ENCODE measurements at regions not wholly inside any gene's neighbourhood (a gene's known extent, or its start where the extent isn't known, plus 50 kb on each side); places are given as distances from the start of the nearest gene placed in this dataset.
"Not testable (repeated sequence)": the region's sequence is repeated elsewhere in the genome, so short reads cannot be mapped to it uniquely, and the experiment has no call there.

GRCh38 chr4:189870511-189871234 is 70.0 kb upstream of the FRG1 start:
- Histone ChIP-seq H3K27me3 (ENCODE audit: control insufficient read depth, insufficient read depth, low read length) (no peaks in the 10 kb centered on the region), H3K4me3 (ENCODE audit: low read depth, low read length) (no peak overlapping the region), H3K9ac (ENCODE audit: low read depth, low read length) (no peak overlapping the region), H3K4me1 (ENCODE audit: control insufficient read depth, insufficient read depth, low read length) (no peaks in the 10 kb centered on the region), H3K9me3 (ENCODE audit: control insufficient read depth, insufficient read depth, low read length) (no peaks in the 10 kb centered on the region), H3K36me3 (ENCODE audit: control insufficient read depth, insufficient read depth, low read length) (no peaks in the 10 kb centered on the region)

DNA sequence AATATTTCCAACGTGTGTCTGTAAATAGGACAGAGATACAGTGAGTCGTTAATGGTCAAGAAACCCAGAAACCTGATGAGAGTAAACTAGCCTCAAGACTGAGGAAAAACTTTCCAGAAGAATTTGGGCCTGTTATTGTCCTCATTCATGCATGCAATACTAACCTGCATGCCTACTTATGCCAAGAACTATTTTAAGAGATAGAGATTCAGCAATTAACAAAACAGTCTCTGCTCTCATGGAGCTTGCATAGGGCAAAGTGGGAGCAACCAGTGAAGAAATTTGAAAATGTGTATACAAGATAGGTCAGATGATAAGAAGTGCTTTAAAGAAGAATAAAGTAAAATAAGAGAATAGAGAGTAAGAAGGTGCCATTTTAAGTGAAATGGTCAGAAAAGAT is 66.1 kb upstream of the FRG1 start:
- no peak overlapping the region for H3K4me3 ChIP-seq (ENCODE audit: low read depth, low read length)
- no peaks in the 10 kb centered on the region for H3K4me1 ChIP-seq (ENCODE audit: control insufficient read depth, insufficient read depth, low read length)
- no peaks in the 10 kb centered on the region for H3K27me3 ChIP-seq (ENCODE audit: control insufficient read depth, insufficient read depth, low read length)
- H3K9me3 ChIP-seq (ENCODE audit: control insufficient read depth, insufficient read depth, low read length) = no peaks in the 10 kb centered on the region
- H3K9ac ChIP-seq (ENCODE audit: low read depth, low read length) = no peak overlapping the region
- no peaks in the 10 kb centered on the region for H3K36me3 ChIP-seq (ENCODE audit: control insufficient read depth, insufficient read depth, low read length)

- not testable (repeated sequence) for H3K9ac ChIP-seq (ENCODE audit: low read depth, low read length)
Observed at GRCh38 chr4:189881190-189881589, 59.5 kb upstream of the FRG1 start.

GRCh38 chr4:189888407-189888806 is 52.3 kb upstream of the FRG1 start:
- H3K9me3 ChIP-seq (ENCODE audit: control insufficient read depth, insufficient read depth, low read length); H3K36me3 ChIP-seq (ENCODE audit: control insufficient read depth, insufficient read depth, low read length); H3K4me1 ChIP-seq (ENCODE audit: control insufficient read depth, insufficient read depth, low read length); H3K4me3 ChIP-seq (ENCODE audit: low read depth, low read length); H3K27me3 ChIP-seq (ENCODE audit: control insufficient read depth, insufficient read depth, low read length); H3K9ac ChIP-seq (ENCODE audit: low read depth, low read length): not testable (repeated sequence)

More at GRCh38 chr4:189881190-189881589, 59.5 kb upstream of the FRG1 start:
- not testable (repeated sequence) for H3K4me1 ChIP-seq (ENCODE audit: control insufficient read depth, insufficient read depth, low read length); H3K27me3 ChIP-seq (ENCODE audit: control insufficient read depth, insufficient read depth, low read length); H3K9me3 ChIP-seq (ENCODE audit: control insufficient read depth, insufficient read depth, low read length); H3K36me3 ChIP-seq (ENCODE audit: control insufficient read depth, insufficient read depth, low read length); H3K4me3 ChIP-seq (ENCODE audit: low read depth, low read length)

Measured in iPS-15b (cell line).